Activated T-cell treated with anti-CD3 and anti-CD28 coated beads, Interleukin-2, amount 50 U/mL, for 24 hours (primary cell): ENCODE measurements at regions not wholly inside any gene's neighbourhood (a gene's known extent, or its start where the extent isn't known, plus 50 kb on each side); places are given as distances from the start of the nearest gene placed in this dataset.
"Not testable (repeated sequence)": the region's sequence is repeated elsewhere in the genome, so short reads cannot be mapped to it uniquely, and the experiment has no call there.

Source experiments
- DNase-seq: peaks from one replicate; pipeline ENCODE4 v3.0.0-alpha.2; 2020
- H3K27ac Mint-ChIP-seq: 2 replicates; pipeline ENCODE4 v1.8.0; 2020; ENCODE audit warnings: mild to moderate bottlenecking, mixed read lengths
- H3K27me3 Mint-ChIP-seq: 2 replicates; pipeline ENCODE4 v1.8.0; 2020; ENCODE audit warnings: mixed read lengths
- H3K36me3 Mint-ChIP-seq: 2 replicates; pipeline ENCODE4 v1.8.0; 2020; ENCODE audit warnings: low read depth, mixed read lengths
- H3K4me1 Mint-ChIP-seq: 2 replicates; pipeline ENCODE4 v1.8.0; 2020; ENCODE audit warnings: low read depth, mixed read lengths
- H3K4me3 Mint-ChIP-seq: 2 replicates; pipeline ENCODE4 v1.8.0; 2020; ENCODE audit warnings: mild to moderate bottlenecking, moderate library complexity, mixed read lengths
- H3K9me3 Mint-ChIP-seq: 2 replicates; pipeline ENCODE4 v1.8.0; 2020; ENCODE audit warnings: mixed read lengths

GRCh38 chr10:31132681-31133244, 101.1 kb upstream of the ZNF438 start:
- Mint-ChIP-seq H3K27me3 (no peaks in the 10 kb centered on the region), H3K4me3 (no peak overlapping the region), H3K4me1 (peaks cover 49% of the 10 kb centered on the region), H3K9me3 (no peaks in the 10 kb centered on the region), H3K36me3 (no peaks in the 10 kb centered on the region), H3K27ac (peak overlapping the region; percentile 63)
- no peak for DNase-seq

GRCh38 chr10:31133251-31133791, 101.7 kb upstream of the ZNF438 start:
- DNase-seq, result no peak
- Mint-ChIP-seq H3K27me3 (no peaks in the 10 kb centered on the region), H3K4me3 (peak overlapping the region; percentile 79), H3K36me3 (no peaks in the 10 kb centered on the region), H3K9me3 (no peaks in the 10 kb centered on the region), H3K4me1 (peaks cover 49% of the 10 kb centered on the region), H3K27ac (peak overlapping the region; percentile 63)

GRCh38 chr10:31133792-31134310, 102.2 kb upstream of the ZNF438 start:
- Mint-ChIP-seq H3K27me3 (no peaks in the 10 kb centered on the region), H3K9me3 (no peaks in the 10 kb centered on the region), H3K4me1 (peaks cover 49% of the 10 kb centered on the region), H3K4me3 (peak overlapping the region; percentile 79), H3K27ac (peak overlapping the region; percentile 97), H3K36me3 (no peaks in the 10 kb centered on the region)
- peak; percentile 81 for DNase-seq

GRCh38 chr10:31134311-31134952, 102.8 kb upstream of the ZNF438 start:
- Mint-ChIP-seq H3K27ac (peak overlapping the region; percentile 97), H3K4me3 (peak overlapping the region; percentile 79), H3K36me3 (no peaks in the 10 kb centered on the region), H3K27me3 (no peaks in the 10 kb centered on the region), H3K9me3 (no peaks in the 10 kb centered on the region), H3K4me1 (peaks cover 47% of the 10 kb centered on the region)
- peak; percentile 57 for DNase-seq

- no peaks in the 10 kb centered on the region for H3K9me3 Mint-ChIP-seq
- peak overlapping the region; percentile 79 for H3K4me3 Mint-ChIP-seq
- peak overlapping the region; percentile 97 for H3K27ac Mint-ChIP-seq
- DNase-seq, result no peak
- H3K27me3 Mint-ChIP-seq, result no peaks in the 10 kb centered on the region
- H3K4me1 Mint-ChIP-seq, result peaks cover 47% of the 10 kb centered on the region
- no peaks in the 10 kb centered on the region for H3K36me3 Mint-ChIP-seq
Observed at GRCh38 chr10:31135171-31135570, 103.5 kb upstream of the ZNF438 start.

GRCh38 chr10:31135791-31136190, 104.1 kb upstream of the ZNF438 start:
- DNase-seq, H3K4me3 Mint-ChIP-seq, H3K36me3 Mint-ChIP-seq, H3K9me3 Mint-ChIP-seq, H3K27me3 Mint-ChIP-seq: not testable (repeated sequence)
- peaks cover 47% of the 10 kb centered on the region for H3K4me1 Mint-ChIP-seq
- peak overlapping the region; percentile 65 for H3K27ac Mint-ChIP-seq

GRCh38 chr10:31136386-31136785, 104.7 kb upstream of the ZNF438 start:
- H3K27ac Mint-ChIP-seq, result peak overlapping the region; percentile 65
- H3K9me3 Mint-ChIP-seq, result no peaks in the 10 kb centered on the region
- H3K36me3 Mint-ChIP-seq, result no peaks in the 10 kb centered on the region
- peaks cover 47% of the 10 kb centered on the region for H3K4me1 Mint-ChIP-seq
- no peak overlapping the region for H3K4me3 Mint-ChIP-seq
- no peak for DNase-seq
- no peaks in the 10 kb centered on the region for H3K27me3 Mint-ChIP-seq

GRCh38 chr10:31136930-31137885, 105.5 kb upstream of the ZNF438 start:
- H3K4me3 Mint-ChIP-seq, result no peak overlapping the region
- no peaks in the 10 kb centered on the region for H3K9me3 Mint-ChIP-seq
- H3K36me3 Mint-ChIP-seq, result no peaks in the 10 kb centered on the region
- no peaks in the 10 kb centered on the region for H3K27me3 Mint-ChIP-seq
- H3K4me1 Mint-ChIP-seq, result peaks cover 52% of the 10 kb centered on the region
- DNase-seq, result no peak
- peak overlapping the region; percentile 35 for H3K27ac Mint-ChIP-seq

GRCh38 chr10:31138026-31138553, 106.4 kb upstream of the ZNF438 start:
- H3K4me1 Mint-ChIP-seq, result peaks cover 48% of the 10 kb centered on the region
- no peak overlapping the region for H3K27ac Mint-ChIP-seq
- DNase-seq, result no peak

GRCh38 chr10:31139497-31139896, 107.8 kb upstream of the ZNF438 start:
- H3K4me3 Mint-ChIP-seq, result no peak overlapping the region
- H3K36me3 Mint-ChIP-seq, result no peaks in the 10 kb centered on the region
- H3K27me3 Mint-ChIP-seq, result no peaks in the 10 kb centered on the region
- DNase-seq, result no peak
- H3K27ac Mint-ChIP-seq, result no peak overlapping the region
- H3K4me1 Mint-ChIP-seq, result peaks cover 37% of the 10 kb centered on the region
- H3K9me3 Mint-ChIP-seq, result no peaks in the 10 kb centered on the region

More at GRCh38 chr10:31138026-31138553, 106.4 kb upstream of the ZNF438 start:
- no peaks in the 10 kb centered on the region for H3K36me3 Mint-ChIP-seq
- H3K4me3 Mint-ChIP-seq, result no peak overlapping the region
- no peaks in the 10 kb centered on the region for H3K27me3 Mint-ChIP-seq
- H3K9me3 Mint-ChIP-seq, result no peaks in the 10 kb centered on the region

GRCh38 chr10:31140716-31141115, 109.1 kb upstream of the ZNF438 start:
- Mint-ChIP-seq H3K27ac (peak overlapping the region; percentile 51), H3K27me3 (no peaks in the 10 kb centered on the region), H3K9me3 (no peaks in the 10 kb centered on the region), H3K4me3 (no peak overlapping the region), H3K36me3 (no peaks in the 10 kb centered on the region), H3K4me1 (peaks cover 27% of the 10 kb centered on the region)
- DNase-seq, result no peak

GRCh38 chr10:31142026-31142425, 110.4 kb upstream of the ZNF438 start:
- H3K4me3 Mint-ChIP-seq, result no peak overlapping the region
- H3K27ac Mint-ChIP-seq, result no peak overlapping the region
- H3K27me3 Mint-ChIP-seq, result peaks cover 4% of the 10 kb centered on the region
- no peak for DNase-seq
- H3K4me1 Mint-ChIP-seq, result peaks cover 25% of the 10 kb centered on the region
- no peaks in the 10 kb centered on the region for H3K36me3 Mint-ChIP-seq
- H3K9me3 Mint-ChIP-seq, result no peaks in the 10 kb centered on the region

GRCh38 chr10:31143331-31143935, 111.8 kb upstream of the ZNF438 start:
- Mint-ChIP-seq H3K4me1 (peaks cover 25% of the 10 kb centered on the region), H3K27ac (no peak overlapping the region)

GRCh38 chr10:31145986-31146385, 114.3 kb upstream of the ZNF438 start:
- peaks cover 25% of the 10 kb centered on the region for H3K4me1 Mint-ChIP-seq
- H3K27me3 Mint-ChIP-seq, result peaks cover 4% of the 10 kb centered on the region
- H3K27ac Mint-ChIP-seq, result peak overlapping the region; percentile 44
- no peaks in the 10 kb centered on the region for H3K36me3 Mint-ChIP-seq
- no peaks in the 10 kb centered on the region for H3K9me3 Mint-ChIP-seq
- DNase-seq, result no peak
- no peak overlapping the region for H3K4me3 Mint-ChIP-seq

More at GRCh38 chr10:31143331-31143935, 111.8 kb upstream of the ZNF438 start:
- H3K4me3 Mint-ChIP-seq, result no peak overlapping the region
- no peaks in the 10 kb centered on the region for H3K9me3 Mint-ChIP-seq
- DNase-seq, result no peak
- H3K36me3 Mint-ChIP-seq, result no peaks in the 10 kb centered on the region
- peaks cover 4% of the 10 kb centered on the region for H3K27me3 Mint-ChIP-seq
